ENCODE measurements at regions not wholly inside any gene's neighbourhood (a gene's known extent, or its start where the extent isn't known, plus 50 kb on each side); places are given as distances from the start of the nearest gene placed in this dataset.

DNA sequence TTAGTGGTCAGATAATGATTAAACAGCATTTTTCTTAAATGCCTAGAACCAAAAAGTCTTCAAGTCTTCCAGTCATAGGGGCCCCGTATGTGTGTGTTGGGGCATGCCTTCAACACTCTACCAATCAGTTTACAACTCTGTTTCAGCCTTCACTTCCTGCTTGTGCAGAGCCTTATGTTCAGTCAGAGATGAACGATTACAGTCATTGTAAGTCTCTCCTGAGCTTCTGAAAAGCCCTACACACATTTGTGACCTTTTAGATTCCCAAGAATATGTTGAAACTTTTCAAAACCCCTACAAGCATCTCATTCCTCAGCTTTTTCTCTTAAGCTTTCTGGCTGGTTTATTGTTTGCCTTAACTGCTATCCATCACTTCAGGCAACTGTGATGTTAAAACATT, 591.2 kb downstream of the ZNF674 start:
- no peaks in the 10 kb centered on the region for H3K4me1 Mint-ChIP-seq
- no peaks in the 10 kb centered on the region for H3K9me3 ChIP-seq (ENCODE audit: control insufficient read depth, low read length, poor library complexity, severe bottlenecking)
- H3K4me3 Mint-ChIP-seq = no peak overlapping the region
- DNase-seq (no peak), ATAC-seq (no peak)
- H3K27ac Mint-ChIP-seq = no peak overlapping the region
- H3K27me3 Mint-ChIP-seq = no peaks in the 10 kb centered on the region
- H3K36me3 Mint-ChIP-seq (ENCODE audit: low read depth) = peaks cover 5% of the 10 kb centered on the region

DNA sequence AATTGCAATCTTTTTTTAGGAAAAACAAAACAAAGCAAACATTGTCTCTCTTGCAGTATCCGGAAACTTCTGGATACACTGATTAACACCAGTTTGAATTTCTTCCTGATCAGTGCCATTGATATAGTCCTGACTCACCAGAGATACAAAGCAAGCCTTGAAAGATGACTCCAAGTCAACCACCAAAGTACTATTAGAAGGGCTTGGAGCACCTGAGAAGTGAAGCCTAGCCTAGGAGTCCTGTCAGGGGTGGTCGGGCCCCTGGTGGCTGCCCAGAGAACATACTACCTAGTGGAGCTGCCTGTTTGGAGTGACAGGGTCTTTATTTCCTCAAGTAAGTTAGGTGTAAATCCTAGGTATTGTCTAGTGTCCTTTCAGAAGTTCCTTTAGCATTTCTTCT, 593.2 kb downstream of the ZNF674 start:
- H3K27me3 Mint-ChIP-seq = no peaks in the 10 kb centered on the region
- H3K9me3 ChIP-seq (ENCODE audit: control insufficient read depth, low read length, poor library complexity, severe bottlenecking) = no peaks in the 10 kb centered on the region
- H3K27ac Mint-ChIP-seq = no peak overlapping the region
- DNase-seq (no peak), ATAC-seq (no peak)
- peaks cover 3% of the 10 kb centered on the region for H3K36me3 Mint-ChIP-seq (ENCODE audit: low read depth)
- H3K4me3 Mint-ChIP-seq = no peak overlapping the region
- no peaks in the 10 kb centered on the region for H3K4me1 Mint-ChIP-seq

DNA sequence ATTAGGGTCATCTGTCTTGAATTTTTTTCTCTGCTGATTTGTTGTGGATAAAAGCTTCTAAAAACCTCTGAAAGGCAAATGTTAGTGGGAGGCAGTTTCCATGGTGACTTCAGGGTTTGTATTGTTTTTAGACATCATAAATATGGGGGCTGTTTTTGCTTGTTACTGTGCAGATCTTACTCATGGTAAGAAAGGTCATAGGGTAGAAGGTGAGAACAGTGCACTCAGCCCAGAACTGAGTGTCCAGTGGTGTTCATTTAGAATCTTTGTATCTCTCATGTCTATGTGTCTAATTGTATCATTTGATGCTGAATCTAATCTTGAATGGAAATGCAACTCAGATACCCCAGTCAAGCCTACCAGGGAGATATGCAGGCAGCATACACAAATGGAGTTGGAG, 609.8 kb downstream of the ZNF674 start:
- H3K9me3 ChIP-seq (ENCODE audit: control insufficient read depth, low read length, poor library complexity, severe bottlenecking) = no peaks in the 10 kb centered on the region
- Mint-ChIP-seq H3K27ac (no peak overlapping the region), H3K36me3 (ENCODE audit: low read depth) (no peaks in the 10 kb centered on the region), H3K4me3 (no peak overlapping the region), H3K4me1 (no peaks in the 10 kb centered on the region), H3K27me3 (no peaks in the 10 kb centered on the region)
- ATAC-seq = no peak
- no peak for DNase-seq

DNA sequence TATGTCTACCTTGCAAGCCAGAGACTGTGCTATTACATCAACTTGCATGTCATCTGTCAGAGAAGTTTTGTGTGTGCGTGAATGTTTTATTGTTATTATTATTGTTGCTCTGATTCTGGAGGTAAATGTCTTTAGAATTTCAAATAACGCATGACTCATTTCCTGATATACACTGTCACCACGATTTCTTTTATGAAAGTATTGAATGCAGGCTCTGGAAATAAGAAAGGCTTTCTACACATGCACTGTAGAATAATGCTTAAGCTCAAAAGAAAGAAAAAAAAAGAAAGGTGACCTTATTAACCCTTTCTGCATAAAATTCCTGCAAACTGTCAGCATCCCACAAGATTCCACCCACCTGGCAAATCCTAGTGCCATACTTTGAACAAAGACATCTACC, 632.9 kb downstream of the ZNF674 start:
- no peaks in the 10 kb centered on the region for H3K27me3 Mint-ChIP-seq
- no peaks in the 10 kb centered on the region for H3K4me1 Mint-ChIP-seq
- no peaks in the 10 kb centered on the region for H3K36me3 Mint-ChIP-seq (ENCODE audit: low read depth)
- no peak for ATAC-seq
- no peak overlapping the region for H3K4me3 Mint-ChIP-seq
- no peak for DNase-seq
- no peaks in the 10 kb centered on the region for H3K9me3 ChIP-seq (ENCODE audit: control insufficient read depth, low read length, poor library complexity, severe bottlenecking)
- H3K27ac Mint-ChIP-seq = no peak overlapping the region

DNA sequence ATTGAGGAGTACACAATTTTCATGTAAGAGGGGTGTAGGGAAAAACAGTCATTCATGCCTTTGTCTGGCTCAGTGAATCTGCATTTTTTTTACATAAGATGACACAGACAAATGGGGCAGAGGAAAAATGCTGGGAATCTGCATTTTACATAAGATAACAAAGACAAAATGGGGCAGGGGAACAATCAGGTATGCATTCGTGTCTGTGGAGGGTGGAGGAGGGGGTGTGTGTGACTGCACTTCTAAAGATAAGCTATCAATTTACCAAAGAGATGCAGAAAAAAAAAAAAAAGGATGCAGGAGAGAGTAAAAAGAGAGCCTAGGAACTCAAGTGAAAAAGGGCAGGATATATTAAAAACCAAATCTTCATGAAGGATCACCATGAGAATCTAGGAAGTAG, 637.4 kb downstream of the ZNF674 start:
- DNase-seq (no peak), ATAC-seq (no peak)
- no peaks in the 10 kb centered on the region for H3K4me1 Mint-ChIP-seq
- no peaks in the 10 kb centered on the region for H3K36me3 Mint-ChIP-seq (ENCODE audit: low read depth)
- no peak overlapping the region for H3K27ac Mint-ChIP-seq
- no peaks in the 10 kb centered on the region for H3K9me3 ChIP-seq (ENCODE audit: control insufficient read depth, low read length, poor library complexity, severe bottlenecking)
- H3K4me3 Mint-ChIP-seq = no peak overlapping the region
- H3K27me3 Mint-ChIP-seq = no peaks in the 10 kb centered on the region

DNA sequence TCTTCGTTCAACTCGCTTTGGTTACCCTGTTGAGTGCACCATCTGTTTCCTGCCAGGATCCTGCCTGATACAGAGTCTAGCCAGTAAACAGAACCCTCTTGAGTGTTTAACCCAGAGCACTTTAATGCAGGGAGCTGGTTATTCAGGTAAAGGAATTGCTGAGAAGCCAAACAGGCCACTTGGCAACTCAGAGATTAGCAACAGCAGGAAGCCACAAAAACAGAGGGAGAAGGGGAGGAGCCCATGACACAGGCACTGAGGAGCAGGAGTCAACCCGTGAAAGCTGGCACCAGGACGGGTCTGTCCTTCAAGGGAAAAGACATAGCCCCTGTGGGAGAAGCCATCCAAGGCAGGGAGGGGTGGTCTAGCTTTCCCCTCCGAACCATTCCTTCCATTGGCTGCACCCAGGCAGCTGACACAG, 641.4 kb downstream of the ZNF674 start:
- DNase-seq = no peak
- Mint-ChIP-seq H3K36me3 (ENCODE audit: low read depth) (no peaks in the 10 kb centered on the region), H3K27ac (no peak overlapping the region), H3K4me3 (no peak overlapping the region), H3K4me1 (no peaks in the 10 kb centered on the region), H3K27me3 (peaks cover 6% of the 10 kb centered on the region)
- ATAC-seq = no peak
- H3K9me3 ChIP-seq (ENCODE audit: control insufficient read depth, low read length, poor library complexity, severe bottlenecking) = no peaks in the 10 kb centered on the region

DNA sequence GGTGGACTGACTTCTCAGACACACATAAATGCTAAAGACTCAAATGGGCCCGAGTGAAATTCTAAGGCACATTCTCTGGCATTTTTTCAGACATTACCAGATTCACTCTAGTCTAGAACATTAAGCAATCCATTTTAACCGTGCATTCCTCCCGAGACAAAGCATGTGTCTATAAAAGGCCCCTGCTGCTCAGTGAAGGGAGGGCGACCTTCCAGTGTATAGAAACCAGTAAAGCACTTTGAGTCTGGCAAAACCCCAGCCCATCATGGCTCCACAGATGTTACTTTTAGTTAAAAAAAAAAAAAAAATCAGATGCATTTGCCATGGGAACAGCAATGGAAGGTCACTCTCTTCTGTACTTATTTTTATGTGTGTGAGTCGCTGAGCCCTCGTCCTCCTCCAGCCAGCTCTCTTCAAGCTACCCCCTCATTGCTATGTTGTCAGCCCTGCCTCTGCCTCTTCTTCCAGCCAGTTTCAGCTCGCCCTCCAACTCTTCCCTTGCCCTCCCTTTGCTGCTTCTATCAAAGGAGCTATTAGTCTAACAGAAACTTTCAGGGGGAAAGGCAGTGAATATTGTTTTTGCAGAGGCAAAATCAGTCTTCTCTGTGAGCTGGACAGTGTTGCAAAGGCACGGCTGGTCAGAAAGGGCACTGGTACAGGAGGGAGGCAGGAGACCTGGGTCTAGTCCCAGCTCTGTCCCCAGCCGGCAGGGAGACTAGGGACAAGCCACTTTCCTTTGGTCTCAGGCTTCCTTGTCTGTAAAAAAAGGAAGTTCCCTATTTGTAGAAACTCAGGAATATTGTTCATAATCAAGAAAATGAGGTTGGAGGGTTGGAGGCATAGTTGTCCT, 644.2 kb downstream of the ZNF674 start:
- Mint-ChIP-seq H3K27me3 (peaks cover 6% of the 10 kb centered on the region), H3K4me3 (no peak overlapping the region), H3K27ac (no peak overlapping the region), H3K36me3 (ENCODE audit: low read depth) (no peaks in the 10 kb centered on the region), H3K4me1 (no peaks in the 10 kb centered on the region)
- DNase-seq = no peak
- H3K9me3 ChIP-seq (ENCODE audit: control insufficient read depth, low read length, poor library complexity, severe bottlenecking) = no peaks in the 10 kb centered on the region
- ATAC-seq = no peak

DNA sequence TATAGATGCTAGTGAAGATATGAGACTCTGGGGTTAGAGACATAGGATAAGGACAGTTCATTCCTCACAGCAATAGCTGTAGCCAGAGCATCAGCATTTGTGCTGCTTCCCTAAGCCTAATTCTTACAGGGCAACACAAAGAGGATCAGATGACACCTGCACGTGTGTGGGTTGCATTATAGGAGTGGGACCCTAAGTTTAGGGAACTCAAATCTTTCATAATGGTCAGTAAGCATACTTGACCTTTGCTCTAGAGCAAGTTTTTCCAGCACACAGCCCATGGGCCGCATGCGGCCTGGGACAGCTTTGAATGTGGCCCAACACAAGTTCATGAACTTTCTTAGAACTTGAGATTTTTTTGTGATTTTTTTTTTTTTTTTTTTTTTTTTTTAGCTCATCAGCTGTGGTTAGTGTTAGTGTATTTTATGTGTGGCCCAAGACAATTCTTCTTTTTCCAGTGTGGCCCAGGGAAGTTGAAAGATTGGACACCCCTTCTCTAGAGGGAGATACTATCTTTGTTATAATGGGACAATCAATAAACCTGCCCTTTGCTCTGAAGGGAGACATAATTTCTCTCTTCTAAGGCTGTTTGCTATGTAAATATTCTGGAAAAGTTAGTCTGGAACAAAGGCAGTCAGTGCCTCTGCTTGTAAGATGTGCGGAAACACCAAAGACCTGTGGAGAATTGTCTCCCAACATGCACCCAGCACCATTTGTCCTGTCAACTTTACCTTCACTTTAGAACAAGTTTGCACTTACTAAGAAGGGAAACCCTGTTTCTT, 650.2 kb downstream of the ZNF674 start:
- H3K9me3 ChIP-seq (ENCODE audit: control insufficient read depth, low read length, poor library complexity, severe bottlenecking) = no peaks in the 10 kb centered on the region
- DNase-seq (no peak), ATAC-seq (no peak)
- H3K4me1 Mint-ChIP-seq = no peaks in the 10 kb centered on the region
- H3K27me3 Mint-ChIP-seq = peaks cover 6% of the 10 kb centered on the region
- no peak overlapping the region for H3K27ac Mint-ChIP-seq
- no peaks in the 10 kb centered on the region for H3K36me3 Mint-ChIP-seq (ENCODE audit: low read depth)
- no peak overlapping the region for H3K4me3 Mint-ChIP-seq

DNA sequence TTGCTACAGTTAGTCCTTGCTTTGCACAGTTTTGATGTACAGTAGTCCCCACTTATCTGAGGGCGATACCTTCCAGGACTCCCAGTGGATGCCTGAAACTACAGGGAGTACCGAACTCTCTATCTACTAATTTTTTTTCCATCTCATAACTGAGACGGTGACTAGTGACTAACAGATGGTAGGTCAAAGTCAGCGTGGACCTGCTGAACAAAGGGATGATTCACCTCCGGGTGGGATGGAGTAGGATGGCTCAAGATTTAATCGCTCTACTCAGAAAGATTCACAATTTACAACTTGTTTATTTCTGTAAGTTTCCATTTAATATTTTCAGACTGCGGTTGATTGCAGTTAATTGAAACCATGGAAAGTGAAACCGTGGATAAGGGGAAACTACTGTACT, 655.8 kb downstream of the ZNF674 start:
- H3K9me3 ChIP-seq (ENCODE audit: control insufficient read depth, low read length, poor library complexity, severe bottlenecking) = no peaks in the 10 kb centered on the region
- no peak overlapping the region for H3K4me3 Mint-ChIP-seq
- no peak for ATAC-seq
- no peak for DNase-seq
- no peaks in the 10 kb centered on the region for H3K36me3 Mint-ChIP-seq (ENCODE audit: low read depth)
- no peaks in the 10 kb centered on the region for H3K27me3 Mint-ChIP-seq
- H3K27ac Mint-ChIP-seq = no peak overlapping the region
- no peaks in the 10 kb centered on the region for H3K4me1 Mint-ChIP-seq

DNA sequence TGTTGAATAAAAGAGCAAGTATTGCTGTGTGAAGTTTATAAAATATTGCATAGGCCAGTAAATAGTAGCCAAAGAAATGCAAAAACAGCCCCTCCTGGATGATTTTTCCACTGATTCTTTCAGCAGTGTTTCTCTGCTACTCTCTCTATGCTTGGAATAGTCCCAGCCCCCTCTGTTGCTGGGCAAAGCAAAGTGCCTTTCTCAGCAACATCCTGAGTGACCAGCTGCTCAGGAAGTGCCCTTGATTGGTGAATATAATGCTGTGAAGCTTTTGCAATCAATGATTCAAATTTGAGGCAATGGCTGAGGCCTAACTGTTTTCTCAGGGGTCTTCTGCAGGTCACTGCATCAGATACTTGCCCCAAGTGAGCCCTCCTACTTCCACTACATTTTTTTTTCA, 656.7 kb downstream of the ZNF674 start:
- Mint-ChIP-seq H3K36me3 (ENCODE audit: low read depth) (no peaks in the 10 kb centered on the region), H3K4me3 (no peak overlapping the region), H3K4me1 (no peaks in the 10 kb centered on the region), H3K27ac (no peak overlapping the region), H3K27me3 (no peaks in the 10 kb centered on the region)
- H3K9me3 ChIP-seq (ENCODE audit: control insufficient read depth, low read length, poor library complexity, severe bottlenecking) = no peaks in the 10 kb centered on the region
- ATAC-seq = no peak
- no peak for DNase-seq

DNA sequence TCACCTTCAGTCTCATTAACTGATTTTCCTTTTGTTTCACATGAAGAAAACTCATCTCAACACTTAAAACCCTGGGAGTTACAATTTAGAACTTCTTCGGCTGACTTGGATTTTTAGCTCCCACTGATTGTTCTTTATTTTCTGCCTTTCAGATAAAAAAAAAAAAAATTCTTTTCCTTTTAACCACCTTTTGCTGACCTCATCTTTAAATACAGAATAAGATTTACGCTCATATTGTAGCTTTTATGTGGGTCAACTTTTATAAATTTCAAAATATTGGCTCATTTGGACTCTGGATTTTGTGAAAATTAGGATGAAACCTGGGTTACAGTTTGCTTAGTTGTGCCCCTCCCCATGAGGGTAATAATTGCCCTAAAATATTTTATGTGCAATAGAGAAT, 659.3 kb downstream of the ZNF674 start:
- Mint-ChIP-seq H3K27me3 (no peaks in the 10 kb centered on the region), H3K36me3 (ENCODE audit: low read depth) (no peaks in the 10 kb centered on the region), H3K4me1 (no peaks in the 10 kb centered on the region), H3K4me3 (no peak overlapping the region), H3K27ac (no peak overlapping the region)
- no peaks in the 10 kb centered on the region for H3K9me3 ChIP-seq (ENCODE audit: control insufficient read depth, low read length, poor library complexity, severe bottlenecking)
- DNase-seq = no peak
- no peak for ATAC-seq

DNA sequence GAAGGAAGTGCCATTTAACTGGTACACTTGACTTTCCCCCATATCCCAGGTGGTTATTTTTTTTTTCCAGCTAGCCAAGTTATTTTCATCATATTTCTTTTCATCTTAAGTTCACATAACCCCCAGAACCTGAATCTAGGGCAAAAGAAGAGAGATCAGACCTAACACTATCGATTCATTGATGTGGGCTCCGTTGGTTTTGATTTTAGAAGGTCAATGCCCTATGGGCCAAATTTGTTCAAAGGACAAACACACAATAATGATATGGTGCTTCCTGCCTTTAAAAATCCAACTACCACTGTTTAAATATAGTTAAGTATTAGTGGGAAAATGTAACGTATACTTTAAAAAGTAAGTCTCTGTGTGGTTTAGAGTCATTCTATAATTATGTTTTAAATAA, 665.7 kb downstream of the ZNF674 start:
- Mint-ChIP-seq H3K27ac (no peak overlapping the region), H3K36me3 (ENCODE audit: low read depth) (no peaks in the 10 kb centered on the region), H3K4me1 (no peaks in the 10 kb centered on the region), H3K27me3 (no peaks in the 10 kb centered on the region), H3K4me3 (no peak overlapping the region)
- DNase-seq (no peak), ATAC-seq (no peak)
- no peaks in the 10 kb centered on the region for H3K9me3 ChIP-seq (ENCODE audit: control insufficient read depth, low read length, poor library complexity, severe bottlenecking)

DNA sequence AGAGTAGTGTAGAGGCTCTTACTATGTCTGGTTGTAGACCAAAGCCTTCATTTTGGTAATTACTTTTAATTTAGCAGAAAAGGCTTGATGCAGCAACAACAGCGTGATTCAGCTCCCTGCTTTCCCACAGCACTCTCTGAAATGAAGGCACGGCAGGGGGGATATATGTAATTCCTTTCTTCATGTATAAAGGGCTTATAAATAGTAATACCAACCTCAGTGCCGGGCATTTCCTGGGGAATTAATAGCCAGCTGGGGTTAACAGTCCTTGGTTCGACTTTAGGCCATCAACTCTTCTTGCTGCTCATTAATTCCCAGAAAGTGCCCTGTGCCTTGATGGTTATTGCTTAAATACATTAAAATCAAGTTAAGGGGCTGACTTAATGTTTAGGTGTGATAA, 669.0 kb downstream of the ZNF674 start:
- no peak overlapping the region for H3K4me3 Mint-ChIP-seq
- H3K36me3 Mint-ChIP-seq (ENCODE audit: low read depth) = no peaks in the 10 kb centered on the region
- H3K9me3 ChIP-seq (ENCODE audit: control insufficient read depth, low read length, poor library complexity, severe bottlenecking) = no peaks in the 10 kb centered on the region
- no peak overlapping the region for H3K27ac Mint-ChIP-seq
- no peaks in the 10 kb centered on the region for H3K4me1 Mint-ChIP-seq
- DNase-seq = no peak
- H3K27me3 Mint-ChIP-seq = no peaks in the 10 kb centered on the region
- ATAC-seq = no peak

DNA sequence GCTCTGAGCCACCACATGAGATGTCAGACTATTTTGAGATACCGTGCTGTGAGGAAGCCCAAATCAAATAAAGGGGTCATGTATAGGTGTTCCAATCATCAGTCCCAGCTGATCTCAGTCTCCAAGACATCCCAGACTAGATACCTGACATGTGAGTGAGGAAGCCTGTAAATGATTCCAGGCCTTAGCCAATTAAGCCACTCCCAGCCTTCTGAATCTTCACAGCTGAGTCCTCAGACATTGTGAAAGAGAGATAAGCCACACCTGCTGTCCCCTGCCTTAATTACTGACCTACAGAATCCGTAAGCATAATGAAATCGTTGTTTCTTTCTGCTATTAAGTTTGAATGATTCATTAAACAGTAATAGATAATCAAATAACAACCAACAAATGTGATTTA, 671.4 kb downstream of the ZNF674 start:
- H3K4me1 Mint-ChIP-seq = no peaks in the 10 kb centered on the region
- H3K27me3 Mint-ChIP-seq = no peaks in the 10 kb centered on the region
- no peak for ATAC-seq

More for the DNA sequence above, 671.4 kb downstream of the ZNF674 start:
- Mint-ChIP-seq H3K36me3 (ENCODE audit: low read depth) (no peaks in the 10 kb centered on the region), H3K4me3 (no peak overlapping the region), H3K27ac (no peak overlapping the region)
- DNase-seq = no peak
- H3K9me3 ChIP-seq (ENCODE audit: control insufficient read depth, low read length, poor library complexity, severe bottlenecking) = no peaks in the 10 kb centered on the region

All from T-helper 17 cell (primary cell).